22Rv1 (cell line): ENCODE measurements at regions not wholly inside any gene's neighbourhood (a gene's known extent, or its start where the extent isn't known, plus 50 kb on each side); places are given as distances from the start of the nearest gene placed in this dataset.

Experiments
- CTCF ChIP-seq: fragments of 450-650 bp; IDR thresholded peaks from 2 replicates; pipeline ENCODE4 v1.5.1; 2017; ENCODE audit warnings: mild to moderate bottlenecking
- ZFX ChIP-seq: fragments of 450-650 bp; IDR thresholded peaks from 2 replicates; pipeline ENCODE4 v1.6.1; 2017; ENCODE audit warnings: antibody characterized with exemption, borderline replicate concordance

- TF ChIP-seq CTCF (no peak), ZFX (no peak)
Measured at GRCh38 chr14:34174973-34175372, 224.1 kb upstream of the EGLN3 start.
